ENCODE measurements at regions not wholly inside any gene's neighbourhood (a gene's known extent, or its start where the extent isn't known, plus 50 kb on each side); places are given as distances from the start of the nearest gene placed in this dataset.

GRCh38 chr18:25608091-25608490 is 256.1 kb upstream of the ZNF521 start:
- TF ChIP-seq CTCF (IDR thresholded peaks at IDR 0.05) (no peak), EP300 (IDR thresholded peaks at IDR 0.05; ENCODE audit: low read depth) (no peak), POLR2A (IDR thresholded peaks at IDR 0.05) (no peak), POLR2AphosphoS5 (IDR thresholded peaks at IDR 0.05) (no peak)

Measured in transverse colon (tissue), 4 donors.